Liver (tissue), 8 donors: ENCODE measurements at regions not wholly inside any gene's neighbourhood (a gene's known extent, or its start where the extent isn't known, plus 50 kb on each side); places are given as distances from the start of the nearest gene placed in this dataset.

Experiments used
- DNase-seq: peaks from one replicate; pipeline ENCODE4 v3.0.0-alpha.2; 2017; ENCODE audit warnings: low spot score
- H3K27ac ChIP-seq, 2 donors: one replicate each; pipeline ENCODE4 v1.7.0; 2013; ENCODE audit warnings: inconsistent platforms in 2 of 2, low read length in 2 of 2, control low read depth in 1 of 2, low read depth in 1 of 2, mild to moderate bottlenecking in 1 of 2
- H3K27me3 ChIP-seq, 4 donors: one replicate each; pipeline versions ENCODE4 v1.6.1 to v1.7.0; 2013; ENCODE audit warnings: low read length in 3 of 4, inconsistent platforms in 1 of 4, mild to moderate bottlenecking in 1 of 4, moderate library complexity in 1 of 4; ENCODE audit not compliant: control insufficient read depth in 4 of 4, insufficient read depth in 4 of 4
- H3K36me3 ChIP-seq, 4 donors: one replicate each; pipeline versions ENCODE4 v1.6.1 to v1.7.0; 2013; ENCODE audit warnings: low read length in 3 of 4, mild to moderate bottlenecking in 3 of 4, low read depth in 1 of 4, moderate library complexity in 1 of 4; ENCODE audit not compliant: control insufficient read depth in 4 of 4, insufficient read depth in 3 of 4
- H3K4me1 ChIP-seq, 4 donors: one replicate each; pipeline versions ENCODE4 v1.6.1 to v1.7.0; 2013; ENCODE audit warnings: low read length in 3 of 4, mild to moderate bottlenecking in 3 of 4, moderate library complexity in 1 of 4; ENCODE audit not compliant: control insufficient read depth in 4 of 4, insufficient read depth in 4 of 4
- H3K4me3 ChIP-seq, 3 donors: one replicate each; pipeline versions ENCODE4 v1.6.1 to v1.7.0; 2013; ENCODE audit warnings: low read length in 3 of 3, control low read depth in 1 of 3, low read depth in 1 of 3, mild to moderate bottlenecking in 1 of 3
- H3K9ac ChIP-seq, 2 donors: one replicate each; pipeline ENCODE4 v1.7.0; 2013; ENCODE audit warnings: low read length in 2 of 2, mild to moderate bottlenecking in 2 of 2, moderate library complexity in 2 of 2, control low read depth in 1 of 2, low read depth in 1 of 2
- H3K9me3 ChIP-seq, 4 donors: one replicate each; pipeline versions ENCODE4 v1.6.1 to v1.7.0; 2013; ENCODE audit warnings: low read length in 3 of 4; ENCODE audit not compliant: control insufficient read depth in 4 of 4
- ATF3 ChIP-seq: IDR thresholded peaks from 2 replicates; pipeline ENCODE4 v1.6.1; 2016; ENCODE audit warnings: antibody characterized with exemption
- CTCF ChIP-seq: fragments of 150-350 bp; IDR thresholded peaks from 2 replicates; pipeline ENCODE4 v1.5.1; 2017; ENCODE audit warnings: improper control_type of control experiment, low read depth, low read length; ENCODE audit not compliant: missing input control
- EGR1 ChIP-seq, 2 donors: IDR thresholded peaks; 2 replicates each; pipeline ENCODE4 v1.6.1; 2016 to 2018; ENCODE audit warnings: antibody characterized with exemption in 2 of 2, low read depth in 2 of 2
- FOXA1 ChIP-seq: IDR thresholded peaks from 2 replicates; pipeline ENCODE4 v1.6.1; 2016; ENCODE audit warnings: antibody characterized with exemption
- FOXA2 ChIP-seq: IDR thresholded peaks from 2 replicates; pipeline ENCODE4 v1.6.1; 2016; ENCODE audit warnings: antibody characterized with exemption
- GABPA ChIP-seq, 2 donors: IDR thresholded peaks in 1 of 2; conservative IDR thresholded peaks in 1 of 2; 2 replicates each; pipeline ENCODE4 v1.6.1; 2016; ENCODE audit warnings: antibody characterized with exemption in 2 of 2, mild to moderate bottlenecking in 1 of 2, moderate library complexity in 1 of 2
- HNF4G ChIP-seq: IDR thresholded peaks from 2 replicates; pipeline ENCODE4 v1.6.1; 2016; ENCODE audit warnings: antibody characterized with exemption
- JUND ChIP-seq, 2 donors: IDR thresholded peaks; 2 replicates each; pipeline ENCODE4 v1.6.1; 2016; ENCODE audit warnings: antibody characterized with exemption in 2 of 2
- SP1 ChIP-seq: IDR thresholded peaks from 2 replicates; pipeline ENCODE4 v1.6.1; 2018; ENCODE audit warnings: antibody characterized with exemption, mild to moderate bottlenecking
- ZBTB33 ChIP-seq: IDR thresholded peaks from 2 replicates; pipeline ENCODE4 v1.6.1; 2016; ENCODE audit warnings: antibody characterized with exemption
- WGBS: extraction: QIAGEN DNeasy Blood & Tissue Kit; methylation state at CpG from one replicate; pipeline ENCODE4 v1.1.7; 2013; 5-methylcytosine and 5-hydroxymethylcytosine counted together
- TF ChIP-seq, protein P1 (sequence below): IDR thresholded peaks from 2 replicates; pipeline ENCODE4 v1.6.1; 2016; ENCODE audit warnings: antibody characterized with exemption, mild to moderate bottlenecking
- TF ChIP-seq, protein P2 (sequence below): IDR thresholded peaks from 2 replicates; pipeline ENCODE4 v1.6.1; 2016; ENCODE audit warnings: antibody characterized with exemption
- donor health status: healthy.
- donor health status: healthy.
- donor health status: healthy.
- donor health status: healthy.
- donor health status: healthy.

DNA sequence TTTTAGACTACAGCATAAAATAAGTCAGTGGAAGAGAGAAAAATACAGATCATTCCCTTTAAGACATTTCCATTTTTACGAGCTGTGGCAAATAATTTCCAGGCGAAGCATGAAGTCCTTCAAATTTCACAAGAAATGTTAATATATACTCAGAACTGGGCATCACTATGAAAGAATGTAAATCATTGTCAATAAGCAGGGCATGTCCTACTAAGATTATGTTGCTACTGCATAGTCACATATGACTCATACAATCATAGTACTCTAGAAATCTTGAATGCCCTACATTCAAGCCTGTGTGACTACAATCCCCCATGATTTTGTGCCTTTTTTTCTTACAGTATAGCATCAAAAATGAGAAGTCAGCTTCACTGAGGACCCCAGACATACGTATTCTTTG, 485.2 kb upstream of the FTMT start:
- DNase-seq = no peak
- H3K4me3 ChIP-seq = no peak overlapping the region
- H3K9ac ChIP-seq = no peak overlapping the region
- no peaks in the 10 kb centered on the region for H3K4me1 ChIP-seq
- no peaks in the 10 kb centered on the region for H3K27me3 ChIP-seq
- H3K27ac ChIP-seq = no peak overlapping the region
- TF ChIP-seq FOXA2 = no peak
- TF ChIP-seq, protein P1, sequence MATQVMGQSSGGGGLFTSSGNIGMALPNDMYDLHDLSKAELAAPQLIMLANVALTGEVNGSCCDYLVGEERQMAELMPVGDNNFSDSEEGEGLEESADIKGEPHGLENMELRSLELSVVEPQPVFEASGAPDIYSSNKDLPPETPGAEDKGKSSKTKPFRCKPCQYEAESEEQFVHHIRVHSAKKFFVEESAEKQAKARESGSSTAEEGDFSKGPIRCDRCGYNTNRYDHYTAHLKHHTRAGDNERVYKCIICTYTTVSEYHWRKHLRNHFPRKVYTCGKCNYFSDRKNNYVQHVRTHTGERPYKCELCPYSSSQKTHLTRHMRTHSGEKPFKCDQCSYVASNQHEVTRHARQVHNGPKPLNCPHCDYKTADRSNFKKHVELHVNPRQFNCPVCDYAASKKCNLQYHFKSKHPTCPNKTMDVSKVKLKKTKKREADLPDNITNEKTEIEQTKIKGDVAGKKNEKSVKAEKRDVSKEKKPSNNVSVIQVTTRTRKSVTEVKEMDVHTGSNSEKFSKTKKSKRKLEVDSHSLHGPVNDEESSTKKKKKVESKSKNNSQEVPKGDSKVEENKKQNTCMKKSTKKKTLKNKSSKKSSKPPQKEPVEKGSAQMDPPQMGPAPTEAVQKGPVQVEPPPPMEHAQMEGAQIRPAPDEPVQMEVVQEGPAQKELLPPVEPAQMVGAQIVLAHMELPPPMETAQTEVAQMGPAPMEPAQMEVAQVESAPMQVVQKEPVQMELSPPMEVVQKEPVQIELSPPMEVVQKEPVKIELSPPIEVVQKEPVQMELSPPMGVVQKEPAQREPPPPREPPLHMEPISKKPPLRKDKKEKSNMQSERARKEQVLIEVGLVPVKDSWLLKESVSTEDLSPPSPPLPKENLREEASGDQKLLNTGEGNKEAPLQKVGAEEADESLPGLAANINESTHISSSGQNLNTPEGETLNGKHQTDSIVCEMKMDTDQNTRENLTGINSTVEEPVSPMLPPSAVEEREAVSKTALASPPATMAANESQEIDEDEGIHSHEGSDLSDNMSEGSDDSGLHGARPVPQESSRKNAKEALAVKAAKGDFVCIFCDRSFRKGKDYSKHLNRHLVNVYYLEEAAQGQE = no peak
- no peak for TF ChIP-seq ATF3
- H3K36me3 ChIP-seq = no peaks in the 10 kb centered on the region
- no peaks in the 10 kb centered on the region for H3K9me3 ChIP-seq
- 66% methylated on average over 3 of the region's 3 CpGs for WGBS

GRCh38 chr5:121373371-121373770, 478.3 kb upstream of the FTMT start:
- Histone ChIP-seq H3K9me3 (no peaks in the 10 kb centered on the region), H3K27me3 (no peaks in the 10 kb centered on the region), H3K36me3 (no peaks in the 10 kb centered on the region), H3K4me3 (no peak overlapping the region), H3K27ac (no peak overlapping the region), H3K4me1 (no peaks in the 10 kb centered on the region), H3K9ac (no peak overlapping the region)
- 69% methylated on average over 3 of the region's 3 CpGs for WGBS
- no peak for TF ChIP-seq ATF3
- TF ChIP-seq SP1 = no peak
- no peak for TF ChIP-seq EGR1 (IDR thresholded peaks at IDR 0.05; ENCODE audit: low read depth in 2 of 2)
- no peak for TF ChIP-seq JUND (IDR thresholded peaks at IDR 0.05)
- TF ChIP-seq, protein P1 = no peak
- TF ChIP-seq, protein P2, sequence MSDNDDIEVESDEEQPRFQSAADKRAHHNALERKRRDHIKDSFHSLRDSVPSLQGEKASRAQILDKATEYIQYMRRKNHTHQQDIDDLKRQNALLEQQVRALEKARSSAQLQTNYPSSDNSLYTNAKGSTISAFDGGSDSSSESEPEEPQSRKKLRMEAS = no peak
- TF ChIP-seq GABPA (IDR thresholded peaks at IDR 0.05 in 1 of 2, conservative IDR thresholded peaks at IDR 0.05 in 1 of 2) = no peak
- TF ChIP-seq ZBTB33 = no peak
- TF ChIP-seq CTCF = no peak
- no peak for TF ChIP-seq HNF4G
- no peak for TF ChIP-seq FOXA1
- no peak for DNase-seq
